ENCODE measurements at regions not wholly inside any gene's neighbourhood (a gene's known extent, or its start where the extent isn't known, plus 50 kb on each side); places are given as distances from the start of the nearest gene placed in this dataset.

- Histone ChIP-seq H3K4me3 (ENCODE audit: low read depth, low read length) (no peak overlapping the region), H3K27me3 (ENCODE audit: control insufficient read depth, insufficient read depth, low read length) (no peaks in the 10 kb centered on the region), H3K36me3 (ENCODE audit: control insufficient read depth, insufficient read depth, low read length) (no peaks in the 10 kb centered on the region)
- TF ChIP-seq, protein P1, sequence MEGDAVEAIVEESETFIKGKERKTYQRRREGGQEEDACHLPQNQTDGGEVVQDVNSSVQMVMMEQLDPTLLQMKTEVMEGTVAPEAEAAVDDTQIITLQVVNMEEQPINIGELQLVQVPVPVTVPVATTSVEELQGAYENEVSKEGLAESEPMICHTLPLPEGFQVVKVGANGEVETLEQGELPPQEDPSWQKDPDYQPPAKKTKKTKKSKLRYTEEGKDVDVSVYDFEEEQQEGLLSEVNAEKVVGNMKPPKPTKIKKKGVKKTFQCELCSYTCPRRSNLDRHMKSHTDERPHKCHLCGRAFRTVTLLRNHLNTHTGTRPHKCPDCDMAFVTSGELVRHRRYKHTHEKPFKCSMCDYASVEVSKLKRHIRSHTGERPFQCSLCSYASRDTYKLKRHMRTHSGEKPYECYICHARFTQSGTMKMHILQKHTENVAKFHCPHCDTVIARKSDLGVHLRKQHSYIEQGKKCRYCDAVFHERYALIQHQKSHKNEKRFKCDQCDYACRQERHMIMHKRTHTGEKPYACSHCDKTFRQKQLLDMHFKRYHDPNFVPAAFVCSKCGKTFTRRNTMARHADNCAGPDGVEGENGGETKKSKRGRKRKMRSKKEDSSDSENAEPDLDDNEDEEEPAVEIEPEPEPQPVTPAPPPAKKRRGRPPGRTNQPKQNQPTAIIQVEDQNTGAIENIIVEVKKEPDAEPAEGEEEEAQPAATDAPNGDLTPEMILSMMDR (IDR thresholded peaks at IDR 0.05; ENCODE audit: insufficient read depth, low read length, poor library complexity, severe bottlenecking): no peak
- DNase-seq (ENCODE audit: low read depth): no peak
Measured at GRCh38 chr13:53101883-53102282, 73.3 kb downstream of the OLFM4 start.

DNA sequence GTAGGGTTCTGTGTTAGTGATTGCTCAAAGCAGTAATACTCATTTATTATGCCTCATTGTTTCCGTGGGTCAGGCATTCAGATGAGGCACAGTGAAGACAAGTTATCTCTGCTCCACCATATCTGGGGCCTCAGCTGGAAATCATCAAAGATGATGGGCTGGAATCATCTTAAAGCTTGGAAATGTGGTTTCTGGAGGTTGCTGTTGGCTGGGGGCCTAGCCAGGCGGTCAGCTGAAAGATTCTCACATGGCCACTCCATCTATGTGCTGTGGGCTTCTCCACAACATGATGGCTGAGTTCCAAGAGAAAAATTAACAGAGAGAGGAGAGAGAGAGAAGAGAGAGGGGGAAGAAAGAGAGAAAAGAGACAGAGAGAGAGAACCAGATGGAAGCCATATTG, 75.5 kb downstream of the OLFM4 start:
- H3K36me3 ChIP-seq (ENCODE audit: control insufficient read depth, insufficient read depth, low read length): no peaks in the 10 kb centered on the region
- no peaks in the 10 kb centered on the region for H3K27me3 ChIP-seq (ENCODE audit: control insufficient read depth, insufficient read depth, low read length)
- H3K4me3 ChIP-seq (ENCODE audit: low read depth, low read length): no peak overlapping the region
- DNase-seq (ENCODE audit: low read depth): no peak
- TF ChIP-seq, protein P1 (IDR thresholded peaks at IDR 0.05; ENCODE audit: insufficient read depth, low read length, poor library complexity, severe bottlenecking): no peak

DNA sequence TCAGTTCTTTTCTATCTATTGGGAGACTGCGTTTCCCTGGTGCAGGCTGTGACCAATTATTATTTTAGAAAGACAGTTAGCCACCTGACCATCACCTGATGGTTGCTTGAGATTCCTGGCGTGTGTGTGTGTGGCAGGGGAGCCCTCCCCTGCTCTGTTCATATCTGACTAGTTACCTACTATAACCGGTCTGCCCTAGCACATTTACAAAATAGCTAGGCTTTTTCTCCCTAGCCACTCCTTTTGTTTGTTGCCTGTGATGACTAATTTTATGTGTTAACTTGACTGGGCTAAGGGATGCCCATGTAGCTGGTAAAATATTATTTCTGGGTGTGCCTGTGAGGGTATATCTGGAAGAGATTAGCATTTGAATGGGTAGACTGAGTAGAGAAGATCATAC, 76.9 kb downstream of the OLFM4 start:
- no peak for DNase-seq (ENCODE audit: low read depth)
- no peak overlapping the region for H3K4me3 ChIP-seq (ENCODE audit: low read depth, low read length)
- H3K36me3 ChIP-seq (ENCODE audit: control insufficient read depth, insufficient read depth, low read length): no peaks in the 10 kb centered on the region
- H3K27me3 ChIP-seq (ENCODE audit: control insufficient read depth, insufficient read depth, low read length): no peaks in the 10 kb centered on the region
- TF ChIP-seq, protein P1 (IDR thresholded peaks at IDR 0.05; ENCODE audit: insufficient read depth, low read length, poor library complexity, severe bottlenecking): no peak

GRCh38 chr13:53105890-53106289, 77.3 kb downstream of the OLFM4 start:
- H3K4me3 ChIP-seq (ENCODE audit: low read depth, low read length): no peak overlapping the region
- H3K27me3 ChIP-seq (ENCODE audit: control insufficient read depth, insufficient read depth, low read length): no peaks in the 10 kb centered on the region
- no peaks in the 10 kb centered on the region for H3K36me3 ChIP-seq (ENCODE audit: control insufficient read depth, insufficient read depth, low read length)
- TF ChIP-seq, protein P1 (IDR thresholded peaks at IDR 0.05; ENCODE audit: insufficient read depth, low read length, poor library complexity, severe bottlenecking): no peak
- DNase-seq (ENCODE audit: low read depth): no peak

DNA sequence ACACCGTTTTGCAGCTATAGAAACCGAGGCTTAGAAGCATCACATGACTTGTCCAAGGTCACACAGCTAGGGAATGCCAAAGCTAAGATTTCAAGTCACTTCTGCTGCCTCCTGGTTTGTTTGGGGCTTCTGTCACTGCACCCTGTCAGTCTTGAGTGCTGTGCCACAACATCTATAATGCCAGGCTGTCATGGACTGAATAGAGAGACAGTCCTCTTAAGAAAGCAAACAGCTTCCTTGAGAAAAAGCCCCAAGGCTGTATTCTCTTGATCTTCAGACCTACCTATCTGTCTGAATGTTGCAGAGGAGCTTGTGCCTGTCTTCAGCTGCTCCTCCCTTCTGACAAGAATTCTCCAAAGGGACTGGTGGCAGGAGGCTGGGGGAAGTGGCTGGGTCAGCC, 81.6 kb downstream of the OLFM4 start:
- no peaks in the 10 kb centered on the region for H3K36me3 ChIP-seq (ENCODE audit: control insufficient read depth, insufficient read depth, low read length)
- H3K4me3 ChIP-seq (ENCODE audit: low read depth, low read length): no peak overlapping the region
- H3K27me3 ChIP-seq (ENCODE audit: control insufficient read depth, insufficient read depth, low read length): no peaks in the 10 kb centered on the region
- DNase-seq (ENCODE audit: low read depth): no peak
- TF ChIP-seq, protein P1 (IDR thresholded peaks at IDR 0.05; ENCODE audit: insufficient read depth, low read length, poor library complexity, severe bottlenecking): no peak

GRCh38 chr13:53110614-53111013, 82.0 kb downstream of the OLFM4 start:
- no peaks in the 10 kb centered on the region for H3K27me3 ChIP-seq (ENCODE audit: control insufficient read depth, insufficient read depth, low read length)
- TF ChIP-seq, protein P1 (IDR thresholded peaks at IDR 0.05; ENCODE audit: insufficient read depth, low read length, poor library complexity, severe bottlenecking): no peak

More at GRCh38 chr13:53110614-53111013, 82.0 kb downstream of the OLFM4 start:
- DNase-seq (ENCODE audit: low read depth): no peak
- no peaks in the 10 kb centered on the region for H3K36me3 ChIP-seq (ENCODE audit: control insufficient read depth, insufficient read depth, low read length)
- H3K4me3 ChIP-seq (ENCODE audit: low read depth, low read length): no peak overlapping the region
